Coronary artery (tissue), 2 donors: ENCODE measurements at regions not wholly inside any gene's neighbourhood (a gene's known extent, or its start where the extent isn't known, plus 50 kb on each side); places are given as distances from the start of the nearest gene placed in this dataset.

ENCODE experiments used
- DNase-seq: peaks from one replicate; pipeline ENCODE4 v3.0.0-alpha.2; 2017; ENCODE audit warnings: low spot score
- H3K27ac ChIP-seq, 2 donors: fragments of 200-600 bp; sonication (generic); one replicate each; pipeline ENCODE4 v1.5.1; 2016 to 2019
- H3K4me3 ChIP-seq: fragments of 200-600 bp; sonication (generic); 2 replicates; pipeline ENCODE4 v1.5.1; 2016; ENCODE audit warnings: mild to moderate bottlenecking, moderate library complexity
- TF ChIP-seq, protein P1 (sequence below): fragments of 200-600 bp; sonication (generic); IDR thresholded peaks from one replicate; pipeline ENCODE4 v1.5.1; 2019; ENCODE audit warnings: antibody characterized with exemption

DNA sequence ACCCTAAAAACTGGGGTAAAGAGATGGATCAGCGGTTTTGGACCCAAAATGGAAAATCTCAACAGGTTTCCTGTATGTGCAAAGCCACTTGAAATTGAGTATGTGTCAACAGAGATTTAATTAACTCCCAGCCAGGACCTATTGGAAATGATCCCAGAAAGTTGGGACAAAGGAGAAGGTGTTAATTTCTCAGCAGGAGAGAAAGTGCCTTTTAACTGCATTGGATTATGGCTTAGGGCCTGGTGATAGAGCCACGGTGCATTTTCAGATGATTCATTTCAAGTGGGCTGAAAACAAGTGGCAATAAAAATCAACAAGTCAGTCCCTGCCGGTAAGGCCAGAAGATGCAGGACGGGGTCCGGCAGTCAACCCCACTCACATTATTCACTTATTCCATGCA is 80.2 kb upstream of the BCL11A start:
- no peak overlapping the region for H3K27ac ChIP-seq
- DNase-seq, result no peak
- H3K4me3 ChIP-seq, result no peak overlapping the region
- TF ChIP-seq, protein P1, sequence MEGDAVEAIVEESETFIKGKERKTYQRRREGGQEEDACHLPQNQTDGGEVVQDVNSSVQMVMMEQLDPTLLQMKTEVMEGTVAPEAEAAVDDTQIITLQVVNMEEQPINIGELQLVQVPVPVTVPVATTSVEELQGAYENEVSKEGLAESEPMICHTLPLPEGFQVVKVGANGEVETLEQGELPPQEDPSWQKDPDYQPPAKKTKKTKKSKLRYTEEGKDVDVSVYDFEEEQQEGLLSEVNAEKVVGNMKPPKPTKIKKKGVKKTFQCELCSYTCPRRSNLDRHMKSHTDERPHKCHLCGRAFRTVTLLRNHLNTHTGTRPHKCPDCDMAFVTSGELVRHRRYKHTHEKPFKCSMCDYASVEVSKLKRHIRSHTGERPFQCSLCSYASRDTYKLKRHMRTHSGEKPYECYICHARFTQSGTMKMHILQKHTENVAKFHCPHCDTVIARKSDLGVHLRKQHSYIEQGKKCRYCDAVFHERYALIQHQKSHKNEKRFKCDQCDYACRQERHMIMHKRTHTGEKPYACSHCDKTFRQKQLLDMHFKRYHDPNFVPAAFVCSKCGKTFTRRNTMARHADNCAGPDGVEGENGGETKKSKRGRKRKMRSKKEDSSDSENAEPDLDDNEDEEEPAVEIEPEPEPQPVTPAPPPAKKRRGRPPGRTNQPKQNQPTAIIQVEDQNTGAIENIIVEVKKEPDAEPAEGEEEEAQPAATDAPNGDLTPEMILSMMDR, result no peak

DNA sequence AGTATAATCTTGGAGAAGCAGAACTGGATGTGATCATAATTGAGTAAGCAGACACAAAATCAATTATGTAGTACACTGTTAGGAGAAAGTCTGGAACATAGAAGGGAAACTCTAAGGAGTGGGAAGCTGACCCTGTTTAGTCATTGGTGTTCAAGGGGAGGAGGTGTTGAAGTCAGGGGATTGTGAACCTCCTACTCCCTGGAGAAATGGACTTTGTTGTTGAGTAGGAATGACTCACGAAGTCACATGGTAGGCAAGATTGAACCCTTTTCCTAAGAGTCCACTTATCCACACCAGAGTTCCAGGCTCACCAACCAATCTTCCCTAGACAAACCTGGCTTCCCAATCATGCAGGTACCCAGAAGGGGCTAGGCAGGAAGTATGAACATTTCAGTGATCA is 81.0 kb upstream of the BCL11A start:
- DNase-seq, result no peak
- TF ChIP-seq, protein P1, result no peak
- H3K4me3 ChIP-seq, result no peak overlapping the region
- H3K27ac ChIP-seq, result no peak overlapping the region

DNA sequence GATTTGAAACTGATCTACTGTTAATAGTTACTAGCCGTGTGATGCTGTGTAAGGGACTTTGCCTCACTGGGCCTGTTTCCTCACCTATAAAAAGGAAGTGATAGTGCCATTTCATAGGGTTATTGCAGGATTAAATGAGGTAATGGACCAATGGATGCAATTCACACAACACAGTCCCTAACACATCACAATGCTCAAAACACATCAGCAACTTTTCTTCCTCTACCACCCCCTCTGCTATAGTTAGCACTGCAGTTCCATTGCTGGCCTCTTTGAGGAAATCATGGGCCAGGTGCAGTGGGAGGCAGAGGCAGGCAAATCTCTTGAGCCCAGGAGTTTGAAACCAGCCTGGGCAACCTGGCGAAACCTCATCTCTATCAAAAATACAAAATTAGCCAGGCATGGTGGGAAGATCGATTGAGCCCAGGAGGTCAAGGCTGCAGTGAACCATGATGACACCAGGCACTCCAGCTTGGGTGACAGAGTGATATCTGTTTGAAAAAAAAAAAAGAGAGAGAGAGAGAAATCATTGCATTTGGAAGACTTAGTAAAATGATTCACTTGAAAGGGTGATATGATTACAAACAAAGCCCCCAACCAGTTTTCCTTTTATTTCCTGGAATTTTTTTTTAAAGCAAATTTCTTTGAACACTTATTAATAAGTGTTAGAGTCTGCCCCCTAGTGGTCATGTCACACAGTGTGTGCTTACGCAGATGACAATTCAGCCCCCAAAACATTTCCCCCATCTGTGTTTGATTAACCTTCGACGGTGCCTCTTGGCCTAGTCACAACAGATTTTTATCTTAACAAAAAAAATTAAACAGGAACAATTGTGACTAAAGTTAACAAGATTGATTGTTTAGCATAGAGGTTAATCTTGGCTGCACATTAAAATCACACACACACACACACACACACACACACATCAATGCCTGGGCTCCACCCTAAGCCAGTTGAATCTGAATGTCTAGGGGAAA is 88.6 kb upstream of the BCL11A start:
- DNase-seq, result no peak
- Histone ChIP-seq H3K4me3 (no peak overlapping the region), H3K27ac (no peak overlapping the region)
- TF ChIP-seq, protein P1, result peak; percentile 39

DNA sequence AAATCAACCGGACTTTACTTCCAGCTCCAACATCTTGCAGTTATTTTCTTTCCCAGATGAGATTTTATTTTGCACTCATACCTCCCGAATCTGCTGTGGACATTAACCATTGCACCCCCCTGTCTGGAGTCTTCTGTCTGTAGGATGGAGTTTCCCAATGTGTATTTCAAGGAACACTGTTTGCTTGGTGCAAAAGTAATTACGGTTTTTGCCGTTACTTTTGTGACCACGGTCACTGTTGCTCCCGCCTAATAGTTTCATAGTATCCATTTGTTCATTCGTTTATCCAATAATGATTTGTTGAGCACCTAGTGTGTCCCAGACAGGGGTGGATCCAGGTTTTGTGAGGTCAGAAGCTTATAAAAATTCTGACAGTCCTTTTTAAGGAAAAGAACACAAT is 90.3 kb upstream of the BCL11A start:
- Histone ChIP-seq H3K27ac (no peak overlapping the region), H3K4me3 (no peak overlapping the region)
- TF ChIP-seq, protein P1, result no peak
- no peak for DNase-seq

DNA sequence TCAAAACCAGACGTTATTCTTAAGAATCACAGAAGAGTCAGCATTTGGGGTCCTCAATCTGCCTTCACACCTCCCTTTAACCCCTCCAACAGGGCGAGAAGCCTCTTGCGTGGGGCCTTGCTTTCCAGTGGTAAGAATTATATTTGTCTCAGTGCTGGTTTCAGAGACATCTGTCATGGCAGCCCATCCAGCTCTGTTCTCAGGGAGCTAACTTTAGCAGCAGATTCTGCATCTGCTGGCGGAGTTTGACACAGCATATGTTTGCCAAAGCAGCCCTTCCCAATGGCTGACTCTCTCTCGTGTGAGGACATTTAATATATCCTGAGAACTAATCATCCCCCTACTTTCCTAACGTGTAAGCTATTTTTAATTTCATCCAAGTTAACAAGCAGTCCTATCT is 91.5 kb upstream of the BCL11A start:
- TF ChIP-seq, protein P1, result no peak
- H3K27ac ChIP-seq, result no peak overlapping the region
- no peak overlapping the region for H3K4me3 ChIP-seq
- DNase-seq, result no peak

DNA sequence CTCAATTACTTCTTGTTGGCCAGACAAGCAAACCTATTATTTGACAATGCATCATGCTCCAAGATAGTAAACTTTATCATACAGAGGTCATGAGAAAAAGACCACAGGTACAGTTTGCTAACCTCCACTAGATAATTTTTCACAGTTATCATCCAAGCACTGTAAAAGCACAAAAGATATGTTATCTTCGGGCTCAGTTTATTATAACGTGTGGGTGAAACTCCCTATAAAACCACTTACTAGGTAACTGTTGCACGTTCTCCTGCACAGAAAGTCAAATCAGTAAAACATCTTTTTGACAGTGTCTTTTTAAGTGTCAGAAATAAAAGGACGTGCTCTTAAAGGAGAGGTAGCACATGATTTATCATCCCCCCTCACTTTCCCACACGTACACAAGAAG is 94.7 kb upstream of the BCL11A start:
- TF ChIP-seq, protein P1, result no peak
- DNase-seq, result no peak
- no peak overlapping the region for H3K4me3 ChIP-seq
- H3K27ac ChIP-seq, result no peak overlapping the region

DNA sequence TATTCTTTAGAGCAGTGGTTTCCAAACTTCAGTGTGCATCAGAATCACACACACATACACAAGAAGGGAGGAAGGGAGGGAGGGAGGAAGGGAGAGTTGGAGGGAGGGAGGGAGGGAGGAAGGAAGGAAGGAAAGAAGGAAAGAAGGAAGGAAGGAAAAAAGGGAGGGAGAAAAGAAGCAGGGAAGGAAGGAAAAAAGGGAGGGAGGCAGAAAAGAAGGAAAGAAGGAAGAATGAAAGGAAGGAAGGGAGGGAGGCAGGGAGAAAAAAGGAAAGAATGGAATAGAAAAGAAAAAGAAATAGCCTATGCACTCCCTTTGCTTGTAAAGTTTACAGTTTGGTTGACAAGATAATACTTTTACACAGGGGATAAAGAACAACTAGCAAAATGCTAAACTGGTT is 96.3 kb upstream of the BCL11A start:
- DNase-seq, result no peak
- H3K4me3 ChIP-seq, result no peak overlapping the region
- no peak overlapping the region for H3K27ac ChIP-seq
- TF ChIP-seq, protein P1, result no peak
